ENCODE measurements at regions not wholly inside any gene's neighbourhood (a gene's known extent, or its start where the extent isn't known, plus 50 kb on each side); places are given as distances from the start of the nearest gene placed in this dataset.

DNA sequence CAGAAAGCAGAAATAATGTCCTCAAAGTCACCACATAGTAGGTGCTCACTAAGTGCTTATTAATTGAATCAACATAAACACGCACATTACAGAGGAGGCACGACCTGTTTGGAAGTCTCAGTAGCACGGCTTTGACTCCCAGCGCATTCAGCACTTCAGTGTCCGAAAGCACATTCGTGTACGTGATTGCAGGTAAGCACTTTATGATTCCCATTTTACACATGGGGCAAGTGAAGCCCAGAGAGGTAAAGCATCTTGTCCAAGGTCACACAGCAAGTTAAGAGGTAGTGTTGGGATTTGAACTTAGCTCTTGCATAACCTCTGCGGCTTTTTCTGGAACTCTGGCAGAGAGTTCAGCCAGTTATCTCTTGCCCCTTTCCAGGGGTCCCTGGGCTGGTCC lies 85.2 kb upstream of the WNT4 start:
- DNase-seq (no peak), ATAC-seq (no peak)
- peaks cover 0 to 51% (median 39%) of the 10 kb centered on the region in 7 donors for H3K27me3 ChIP-seq
- H3K27ac ChIP-seq: no peak overlapping the region
- H3K4me3 ChIP-seq: no peak overlapping the region
- intact Hi-C loops (cut with DNase I): no loop called here
- H3K4me1 ChIP-seq: no peaks in the 10 kb centered on the region
- TF ChIP-seq, protein P1, sequence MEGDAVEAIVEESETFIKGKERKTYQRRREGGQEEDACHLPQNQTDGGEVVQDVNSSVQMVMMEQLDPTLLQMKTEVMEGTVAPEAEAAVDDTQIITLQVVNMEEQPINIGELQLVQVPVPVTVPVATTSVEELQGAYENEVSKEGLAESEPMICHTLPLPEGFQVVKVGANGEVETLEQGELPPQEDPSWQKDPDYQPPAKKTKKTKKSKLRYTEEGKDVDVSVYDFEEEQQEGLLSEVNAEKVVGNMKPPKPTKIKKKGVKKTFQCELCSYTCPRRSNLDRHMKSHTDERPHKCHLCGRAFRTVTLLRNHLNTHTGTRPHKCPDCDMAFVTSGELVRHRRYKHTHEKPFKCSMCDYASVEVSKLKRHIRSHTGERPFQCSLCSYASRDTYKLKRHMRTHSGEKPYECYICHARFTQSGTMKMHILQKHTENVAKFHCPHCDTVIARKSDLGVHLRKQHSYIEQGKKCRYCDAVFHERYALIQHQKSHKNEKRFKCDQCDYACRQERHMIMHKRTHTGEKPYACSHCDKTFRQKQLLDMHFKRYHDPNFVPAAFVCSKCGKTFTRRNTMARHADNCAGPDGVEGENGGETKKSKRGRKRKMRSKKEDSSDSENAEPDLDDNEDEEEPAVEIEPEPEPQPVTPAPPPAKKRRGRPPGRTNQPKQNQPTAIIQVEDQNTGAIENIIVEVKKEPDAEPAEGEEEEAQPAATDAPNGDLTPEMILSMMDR (IDR thresholded peaks at IDR 0.05): no peak
- H3K36me3 ChIP-seq: no peaks in the 10 kb centered on the region
- peaks cover 0 to 13% (median 0%) of the 10 kb centered on the region in 11 donors for H3K9me3 ChIP-seq
- WGBS, 2 donors: 89 to 94% methylated on average over 8 of the region's 8 CpGs

DNA sequence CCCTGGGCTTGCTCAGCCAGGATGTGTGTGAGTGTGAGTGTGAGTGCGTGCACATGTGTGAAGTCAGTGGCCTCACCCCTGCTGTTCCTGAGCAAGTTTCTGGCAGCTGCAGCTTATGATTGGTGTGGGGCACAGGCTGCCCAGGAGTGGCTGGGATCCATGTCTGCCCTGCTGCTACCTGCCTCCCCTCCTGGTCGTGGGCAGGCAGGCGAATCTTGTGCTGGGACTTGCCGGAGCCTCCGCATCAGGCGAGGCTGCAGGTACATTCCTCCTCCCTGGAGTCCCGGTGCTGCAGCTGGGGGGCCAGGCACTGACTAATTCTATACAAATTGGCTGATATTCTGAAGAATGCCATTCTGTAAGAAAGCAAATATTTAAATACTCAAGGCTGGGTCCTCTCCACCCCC lies 85.6 kb upstream of the WNT4 start:
- Histone ChIP-seq H3K4me3 (no peak overlapping the region), H3K9me3 (peaks cover 0 to 13% (median 0%) of the 10 kb centered on the region in 11 donors), H3K27ac (no peak overlapping the region), H3K4me1 (no peaks in the 10 kb centered on the region), H3K27me3 (peaks cover 0 to 51% (median 39%) of the 10 kb centered on the region in 7 donors), H3K36me3 (no peaks in the 10 kb centered on the region)
- intact Hi-C loops (cut with DNase I): no loop called here
- TF ChIP-seq, protein P1 (IDR thresholded peaks at IDR 0.05): no peak
- ATAC-seq (no peak), DNase-seq (no peak)
- 53 to 64% methylated on average over 7 of the region's 7 CpGs for whole genome bisulfite sequencing, 2 donors

DNA sequence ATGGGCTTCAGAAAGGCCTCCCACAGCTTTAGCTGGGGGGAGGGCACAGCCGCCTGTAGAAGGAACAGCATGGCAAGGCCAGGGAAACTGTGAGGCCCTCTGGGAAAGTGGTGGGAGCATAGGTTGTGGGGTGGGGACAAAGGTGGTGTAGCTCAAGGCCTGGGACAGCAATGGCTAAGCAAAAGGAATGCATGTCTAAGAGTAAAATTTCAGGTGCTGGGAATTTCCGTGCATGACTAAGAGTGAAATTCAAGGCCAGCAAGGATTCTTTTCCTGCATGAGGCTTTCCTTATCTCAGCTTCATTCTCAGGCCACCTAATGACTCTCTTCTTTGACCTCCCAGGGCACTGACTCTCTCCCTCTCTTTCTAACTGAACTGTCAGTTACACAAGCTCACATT lies 86.5 kb upstream of the WNT4 start:
- TF ChIP-seq, protein P1 (IDR thresholded peaks at IDR 0.05): no peak
- no peaks in the 10 kb centered on the region for H3K4me1 ChIP-seq

DNA sequence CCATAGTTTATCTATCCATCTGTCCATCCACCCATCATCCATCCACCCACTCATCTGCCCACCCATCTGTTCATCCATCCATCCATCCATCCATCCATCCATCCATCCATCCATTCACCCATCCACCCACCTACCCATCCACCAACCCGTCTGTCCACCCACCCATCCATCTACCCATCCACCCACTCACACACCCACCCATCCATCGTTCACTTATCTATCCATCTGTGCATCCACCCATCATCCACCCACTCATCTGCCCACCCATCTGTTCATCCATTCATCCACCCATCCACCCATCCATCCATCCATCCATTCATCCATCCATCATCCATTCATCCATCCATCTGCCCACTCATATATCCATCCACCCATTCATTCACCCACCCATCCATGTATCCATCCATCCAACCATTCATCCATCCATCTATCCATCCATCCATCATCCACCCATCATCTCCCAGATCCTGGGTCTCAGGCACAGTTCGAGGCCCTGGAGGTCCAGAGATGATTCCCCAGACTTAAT lies 88.2 kb upstream of the WNT4 start:
- DNase-seq (no peak), ATAC-seq (no peak)
- no peaks in the 10 kb centered on the region for H3K9me3 ChIP-seq
- no peak overlapping the region for H3K27ac ChIP-seq
- TF ChIP-seq, protein P1 (IDR thresholded peaks at IDR 0.05): no peak
- no peaks in the 10 kb centered on the region for H3K36me3 ChIP-seq
- intact Hi-C loops (cut with DNase I): no loop called here
- no peaks in the 10 kb centered on the region for H3K4me1 ChIP-seq
- no peak overlapping the region for H3K4me3 ChIP-seq
- peaks cover 0 to 69% (median 48%) of the 10 kb centered on the region in 7 donors for H3K27me3 ChIP-seq
- WGBS, 2 donors: 83% methylated on average over 3 of the region's 3 CpGs

More for the DNA sequence above, 86.5 kb upstream of the WNT4 start:
- H3K27ac ChIP-seq: no peak overlapping the region
- H3K36me3 ChIP-seq: no peaks in the 10 kb centered on the region
- H3K27me3 ChIP-seq: peaks cover 0 to 53% (median 43%) of the 10 kb centered on the region in 7 donors
- H3K4me3 ChIP-seq: no peak overlapping the region
- ATAC-seq (no peak), DNase-seq (no peak)
- intact Hi-C loops (cut with DNase I): no loop called here
- 67 to 71% methylated on average over 2 of the region's 2 CpGs for WGBS, 2 donors
- H3K9me3 ChIP-seq: peaks cover 0 to 13% (median 0%) of the 10 kb centered on the region in 11 donors
